ENCODE measurements at regions not wholly inside any gene's neighbourhood (a gene's known extent, or its start where the extent isn't known, plus 50 kb on each side); places are given as distances from the start of the nearest gene placed in this dataset.

GRCh38 chr9:86557918-86558317 lies 203.7 kb upstream of the TUT7 start:
- TF ChIP-seq, protein P1, sequence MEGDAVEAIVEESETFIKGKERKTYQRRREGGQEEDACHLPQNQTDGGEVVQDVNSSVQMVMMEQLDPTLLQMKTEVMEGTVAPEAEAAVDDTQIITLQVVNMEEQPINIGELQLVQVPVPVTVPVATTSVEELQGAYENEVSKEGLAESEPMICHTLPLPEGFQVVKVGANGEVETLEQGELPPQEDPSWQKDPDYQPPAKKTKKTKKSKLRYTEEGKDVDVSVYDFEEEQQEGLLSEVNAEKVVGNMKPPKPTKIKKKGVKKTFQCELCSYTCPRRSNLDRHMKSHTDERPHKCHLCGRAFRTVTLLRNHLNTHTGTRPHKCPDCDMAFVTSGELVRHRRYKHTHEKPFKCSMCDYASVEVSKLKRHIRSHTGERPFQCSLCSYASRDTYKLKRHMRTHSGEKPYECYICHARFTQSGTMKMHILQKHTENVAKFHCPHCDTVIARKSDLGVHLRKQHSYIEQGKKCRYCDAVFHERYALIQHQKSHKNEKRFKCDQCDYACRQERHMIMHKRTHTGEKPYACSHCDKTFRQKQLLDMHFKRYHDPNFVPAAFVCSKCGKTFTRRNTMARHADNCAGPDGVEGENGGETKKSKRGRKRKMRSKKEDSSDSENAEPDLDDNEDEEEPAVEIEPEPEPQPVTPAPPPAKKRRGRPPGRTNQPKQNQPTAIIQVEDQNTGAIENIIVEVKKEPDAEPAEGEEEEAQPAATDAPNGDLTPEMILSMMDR (conservative IDR thresholded peaks at IDR 0.05): no peak
- no peak for TF ChIP-seq EZH2 (IDR thresholded peaks at IDR 0.05; ENCODE audit: low read depth)
- H4K20me1 ChIP-seq (ENCODE audit: insufficient read depth): no peaks in the 10 kb centered on the region; the same call in 1 of the 2 replicates
- H3K4me1 ChIP-seq (replicated peaks; ENCODE audit: insufficient read depth): peaks cover 3% of the 10 kb centered on the region
- H3K4me2 ChIP-seq: no peak overlapping the region
- DNase-seq: no peak
- H3K36me3 ChIP-seq (ENCODE audit: low read depth): no peaks in the 10 kb centered on the region
- BruUV-seq (replicated peaks): no TSS peak
- peaks cover 2% of the 10 kb centered on the region; the same call in 1 of the 2 replicates for H3F3A ChIP-seq (ENCODE audit: insufficient read depth, low read depth)
- no peak overlapping the region for H2AFZ ChIP-seq
- H3K27me3 ChIP-seq (ENCODE audit: insufficient read depth, low read depth): no peaks in the 10 kb centered on the region
- no peaks in the 10 kb centered on the region for H3K79me2 ChIP-seq (ENCODE audit: low read depth)
- POLR2A ChIA-PET (ENCODE audit: unreplicated experiment): no interaction called here
- no peaks in the 10 kb centered on the region; the same call in none of the 2 replicates for H3K9me3 ChIP-seq (ENCODE audit: insufficient read depth, low read depth)
- intact Hi-C loops (cut with micrococcal nuclease; ENCODE audit: unreplicated experiment): no loop called here
- CTCF ChIA-PET: no interaction called here
- no peak overlapping the region for H3K27ac ChIP-seq
- no peaks in the 10 kb centered on the region for H3K9me2 ChIP-seq (ENCODE audit: insufficient read depth)
- no peak overlapping the region for H3K4me3 ChIP-seq

DNA sequence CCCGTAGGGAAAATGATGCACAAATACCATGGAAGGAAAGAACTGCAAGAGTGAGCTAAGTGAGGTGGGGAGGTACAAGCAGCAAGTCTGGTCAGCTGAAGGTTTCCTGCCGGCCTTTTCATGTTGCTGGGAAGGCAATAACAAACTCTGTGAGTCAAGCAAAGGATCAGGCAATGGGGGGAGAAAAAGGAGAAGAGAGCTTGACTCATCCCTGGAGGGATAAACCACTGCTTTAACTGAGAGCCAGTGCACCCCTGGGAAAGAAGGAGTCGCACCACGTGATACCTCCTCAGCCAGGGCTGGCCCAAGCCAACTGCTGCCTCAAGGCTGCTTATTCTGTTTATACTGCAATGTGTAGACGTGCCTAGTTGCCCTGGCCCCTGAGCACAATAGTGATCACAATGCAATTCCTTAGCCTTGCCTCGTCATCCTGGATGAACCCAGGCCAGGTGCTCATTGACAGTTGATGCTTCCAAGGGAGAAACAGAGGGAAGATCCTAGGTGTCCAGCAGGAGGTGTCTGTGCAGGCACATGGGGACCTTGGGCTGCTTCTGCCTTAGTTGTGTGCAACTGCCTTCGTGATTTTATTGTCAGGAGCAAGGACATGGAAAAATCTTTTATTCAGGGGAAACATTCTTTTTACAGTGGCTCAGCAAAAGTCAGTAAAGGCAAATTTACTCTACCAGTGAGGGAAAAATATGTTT lies 203.0 kb upstream of the TUT7 start:
- Histone ChIP-seq H3K36me3 (ENCODE audit: low read depth) (no peaks in the 10 kb centered on the region), H3K79me2 (ENCODE audit: low read depth) (no peaks in the 10 kb centered on the region), H4K20me1 (ENCODE audit: insufficient read depth) (no peaks in the 10 kb centered on the region; the same call in 1 of the 2 replicates), H2AFZ (no peak overlapping the region), H3K4me2 (no peak overlapping the region), H3K9me2 (ENCODE audit: insufficient read depth) (no peaks in the 10 kb centered on the region), H3K27me3 (ENCODE audit: insufficient read depth, low read depth) (no peaks in the 10 kb centered on the region), H3K9me3 (ENCODE audit: insufficient read depth, low read depth) (no peaks in the 10 kb centered on the region; the same call in none of the 2 replicates), H3K27ac (no peak overlapping the region), H3F3A (ENCODE audit: insufficient read depth, low read depth) (no peaks in the 10 kb centered on the region), H3K4me1 (replicated peaks; ENCODE audit: insufficient read depth) (0 out of 2 replicates have a peak, but pooled peaks cover under 1% of the 10 kb centered on the region), H3K4me3 (no peak overlapping the region)
- CTCF ChIA-PET: no interaction called here
- no TSS peak for BruUV-seq (replicated peaks)
- intact Hi-C loops (cut with micrococcal nuclease; ENCODE audit: unreplicated experiment): no loop called here
- POLR2A ChIA-PET (ENCODE audit: unreplicated experiment): no interaction called here
- no peak for DNase-seq
- TF ChIP-seq, protein P1 (conservative IDR thresholded peaks at IDR 0.05): no peak
- TF ChIP-seq EZH2 (IDR thresholded peaks at IDR 0.05; ENCODE audit: low read depth): no peak

- POLR2A ChIA-PET (ENCODE audit: unreplicated experiment): no interaction called here
- intact Hi-C loops (cut with micrococcal nuclease; ENCODE audit: unreplicated experiment): no loop called here
- peaks cover 3% of the 10 kb centered on the region for H3F3A ChIP-seq (ENCODE audit: insufficient read depth, low read depth)
- H3K27me3 ChIP-seq (ENCODE audit: insufficient read depth, low read depth): no peaks in the 10 kb centered on the region
- H3K4me1 ChIP-seq (replicated peaks; ENCODE audit: insufficient read depth): peaks cover 14% of the 10 kb centered on the region
- H3K36me3 ChIP-seq (ENCODE audit: low read depth): no peaks in the 10 kb centered on the region
- DNase-seq: no peak
- H3K9me3 ChIP-seq (ENCODE audit: insufficient read depth, low read depth): no peaks in the 10 kb centered on the region; the same call in none of the 2 replicates
- H3K4me2 ChIP-seq: no peak overlapping the region
- TF ChIP-seq EZH2 (IDR thresholded peaks at IDR 0.05; ENCODE audit: low read depth): no peak
- TF ChIP-seq, protein P1 (conservative IDR thresholded peaks at IDR 0.05): no peak
- H4K20me1 ChIP-seq (ENCODE audit: insufficient read depth): no peaks in the 10 kb centered on the region
- no peak overlapping the region for H3K27ac ChIP-seq
- no peaks in the 10 kb centered on the region for H3K9me2 ChIP-seq (ENCODE audit: insufficient read depth)
- CTCF ChIA-PET: no interaction called here
- no peaks in the 10 kb centered on the region for H3K79me2 ChIP-seq (ENCODE audit: low read depth)
- no peak overlapping the region for H3K4me3 ChIP-seq
- no peak overlapping the region for H2AFZ ChIP-seq
- no TSS peak for BruUV-seq (replicated peaks)
Observed at GRCh38 chr9:86555661-86556060, 201.5 kb upstream of the TUT7 start.

Data from PC-9 (cell line).